IMR-90 (cell line): ENCODE measurements at regions not wholly inside any gene's neighbourhood (a gene's known extent, or its start where the extent isn't known, plus 50 kb on each side); places are given as distances from the start of the nearest gene placed in this dataset.

Experiments used
- ATAC-seq: fragments of 200-7000 bp; cut with Tn5 transposase; 2 replicates; pipeline ENCODE4 v1.9.1; 2020; ENCODE audit warnings: low read depth, mild to moderate bottlenecking, moderate library complexity
- BruUV-seq: library from RNA; stranded (reverse); fragments of 400-500 nt; replicated peaks from 2 replicates; lab custom pipeline; 2021; lab: Mats Ljungman, UMichigan
- CTCF ChIA-PET: fragments of 300-600 bp; formaldehyde crosslinking; extraction: SDS; loops from one replicate; lab custom pipeline; 2021; ENCODE audit warnings: antibody characterized with exemption; lab: Yijun Ruan, JAX
- POLR2A ChIA-PET: fragments of 300-600 bp; sonication (Branson Sonifier 250); formaldehyde crosslinking; loops from one replicate; lab custom pipeline; 2022; ENCODE audit warnings: antibody characterized with exemption; ENCODE audit not compliant: unreplicated experiment; lab: Charles Lee
- DNase-seq: peaks from one replicate; pipeline ENCODE4 v3.0.0; 2013
- H2AFZ ChIP-seq: replicated peaks from 2 replicates; pipeline ENCODE3; 2013; ENCODE audit warnings: low read length, mild to moderate bottlenecking; ENCODE audit not compliant: poor library complexity
- H2AK5ac ChIP-seq: 2 replicates; pipeline ENCODE4 v1.6.1; 2013; ENCODE audit warnings: low read depth, low read length, inconsistent platforms
- H2AK9ac ChIP-seq: replicated peaks from 2 replicates; pipeline ENCODE3; 2013; ENCODE audit warnings: mild to moderate bottlenecking, low read depth, low read length, moderate library complexity; ENCODE audit not compliant: poor library complexity
- H2BK120ac ChIP-seq: 2 replicates; pipeline ENCODE4 v1.6.1; 2013; ENCODE audit warnings: low read depth, low read length, inconsistent platforms
- H2BK15ac ChIP-seq: 3 replicates; pipeline ENCODE4 v1.6.1; 2013; ENCODE audit warnings: low read depth, low read length, inconsistent platforms
- H2BK20ac ChIP-seq: 2 replicates; pipeline ENCODE4 v1.6.1; 2013; ENCODE audit warnings: low read depth, mild to moderate bottlenecking, inconsistent platforms, low read length, moderate library complexity
- H2BK5ac ChIP-seq: 2 replicates; pipeline ENCODE4 v1.6.1; 2013; ENCODE audit warnings: mild to moderate bottlenecking, low read depth, low read length, inconsistent platforms; ENCODE audit not compliant: poor library complexity, severe bottlenecking
- H3K14ac ChIP-seq: replicated peaks from 2 replicates; pipeline ENCODE4 v1.6.1; 2013; ENCODE audit warnings: low read depth, low read length, inconsistent platforms
- H3K18ac ChIP-seq: 2 replicates; pipeline ENCODE4 v1.6.1; 2013; ENCODE audit warnings: low read depth, low read length, control low read depth
- H3K23ac ChIP-seq: 2 replicates; pipeline ENCODE4 v1.6.1; 2013; ENCODE audit warnings: low read depth, low read length, inconsistent platforms
- H3K27ac ChIP-seq: 2 replicates; pipeline ENCODE4 v1.5.1; 2013; ENCODE audit warnings: mild to moderate bottlenecking, control low read depth, low read length; ENCODE audit not compliant: insufficient read depth
- H3K27me3 ChIP-seq: 2 replicates; pipeline ENCODE4 v1.6.1; 2013; ENCODE audit warnings: low read length; ENCODE audit not compliant: control insufficient read depth, insufficient read depth
- H3K36me3 ChIP-seq: 2 replicates; pipeline ENCODE4 v1.6.1; 2013; ENCODE audit warnings: low read length, mixed read lengths; ENCODE audit not compliant: control insufficient read depth, insufficient read depth
- H3K4ac ChIP-seq: 2 replicates; pipeline ENCODE4 v1.6.1; 2013; ENCODE audit warnings: low read depth, low read length, inconsistent platforms
- H3K4me1 ChIP-seq: 2 replicates; pipeline ENCODE4 v1.6.1; 2013; ENCODE audit warnings: low read length, mixed read lengths; ENCODE audit not compliant: control insufficient read depth, insufficient read depth
- H3K4me2 ChIP-seq: 2 replicates; pipeline ENCODE4 v1.6.1; 2013; ENCODE audit warnings: low read depth, mild to moderate bottlenecking, control low read depth, low read length, moderate library complexity
- H3K4me3 ChIP-seq: 2 replicates; pipeline ENCODE4 v1.5.1; 2013; ENCODE audit warnings: low read depth, mild to moderate bottlenecking, control low read depth, low read length, moderate library complexity; ENCODE audit not compliant: insufficient read depth
- H3K56ac ChIP-seq: 2 replicates; pipeline ENCODE4 v1.6.1; 2013; ENCODE audit warnings: low read length, inconsistent platforms; ENCODE audit not compliant: insufficient read depth; ENCODE audit errors: extremely low read depth
- H3K79me1 ChIP-seq, 2 experiments: 2 replicates each; pipeline ENCODE4 v1.6.1; 2013; ENCODE audit warnings: low read length in 2 of 2, inconsistent platforms in 1 of 2, low read depth in 1 of 2
- H3K9ac ChIP-seq: 2 replicates; pipeline ENCODE4 v1.6.1; 2013; ENCODE audit warnings: low read depth, low read length, control low read depth
- H3K9me1 ChIP-seq: 2 replicates; pipeline ENCODE4 v1.6.1; 2013; ENCODE audit warnings: low read length, inconsistent platforms; ENCODE audit not compliant: insufficient read depth
- H3K9me3 ChIP-seq: 2 replicates; pipeline ENCODE4 v1.6.1; 2013; ENCODE audit warnings: low read length; ENCODE audit not compliant: control insufficient read depth, insufficient read depth
- H4K20me1 ChIP-seq: 2 replicates; pipeline ENCODE4 v1.6.1; 2013; ENCODE audit warnings: low read length, inconsistent platforms; ENCODE audit not compliant: insufficient read depth
- H4K5ac ChIP-seq: 2 replicates; pipeline ENCODE4 v1.6.1; 2013; ENCODE audit warnings: mild to moderate bottlenecking, low read depth, low read length, control low read depth
- H4K8ac ChIP-seq, 2 experiments: 2 replicates each; pipeline ENCODE4 v1.6.1; 2013; ENCODE audit warnings: low read depth in 2 of 2, low read length in 2 of 2, control low read depth in 1 of 2, inconsistent platforms in 1 of 2
- H4K91ac ChIP-seq: 2 replicates; pipeline ENCODE4 v1.6.1; 2013; ENCODE audit warnings: low read depth, low read length, inconsistent platforms; ENCODE audit not compliant: insufficient read depth
- MXI1 ChIP-seq: IDR thresholded peaks from 2 replicates; pipeline ENCODE4 v1.6.1; 2012; ENCODE audit warnings: low read depth, mild to moderate bottlenecking, low read length, moderate library complexity, borderline replicate concordance
- USF2 ChIP-seq: fragments of 150-350 bp; IDR thresholded peaks from 2 replicates; pipeline ENCODE4 v1.6.1; 2017; ENCODE audit warnings: mild to moderate bottlenecking, antibody characterized with exemption, low read length, low read depth
- WGBS, 2 experiments: methylation state at CpG; one replicate each; pipeline versions ENCODE4 v1.1.5 to v1.1.7; 2013; ENCODE audit warnings: missing lambda C conversion rate in 2 of 2; ENCODE audit not compliant: insufficient read length in 1 of 2; ENCODE audit errors: extremely low coverage in 2 of 2; 5-methylcytosine and 5-hydroxymethylcytosine counted together
- dilution Hi-C: fragments of 300-500 bp; cut with HindIII; formaldehyde crosslinking; loops from one replicate; pipeline ENCODE4 v1.14.3; 2018; ENCODE audit warnings: low sequenced_read_pairs; ENCODE audit not compliant: unreplicated experiment
- in situ Hi-C: fragments of 300-500 bp; cut with MboI; formaldehyde crosslinking; loops from 3 replicates; pipeline ENCODE4 v1.14.3; 2019; ENCODE audit warnings: low sequenced_read_pairs, inconsistent platforms, mixed read lengths
- intact Hi-C: fragments of 100-400 bp; cut with micrococcal nuclease; formaldehyde crosslinking; loops from 2 replicates; pipeline ENCODE4 v1.10.0; 2022

DNA sequence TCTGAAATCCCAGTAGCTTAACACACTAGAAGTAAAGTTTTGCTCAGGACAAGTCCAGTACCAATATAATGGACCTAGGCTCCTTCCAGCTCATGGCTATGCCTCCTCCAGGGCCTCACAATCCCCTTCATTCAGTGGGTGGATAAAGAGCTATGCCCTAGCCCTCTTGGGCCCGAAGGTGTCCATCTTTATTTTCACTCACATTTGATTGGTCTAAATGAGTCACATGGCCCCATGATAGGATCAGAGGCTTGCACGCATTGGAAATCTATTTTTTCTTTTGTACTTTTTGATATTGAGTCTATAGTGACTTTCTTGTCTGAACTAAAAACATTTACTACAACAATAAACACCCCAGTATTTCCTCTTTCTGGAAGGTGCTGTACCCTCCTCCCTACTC is 202.6 kb upstream of the CTBP2 start:
- Histone ChIP-seq H3K9me3 (no peaks in the 10 kb centered on the region), H3K56ac (no peak overlapping the region), H2BK20ac (no peak overlapping the region), H4K20me1 (no peaks in the 10 kb centered on the region), H3K18ac (no peak overlapping the region), H3K9me1 (no peaks in the 10 kb centered on the region), H3K4me3 (no peak overlapping the region), H4K8ac (no peak overlapping the region), H4K5ac (no peak overlapping the region), H2BK15ac (no peak overlapping the region), H3K4me2 (no peak overlapping the region), H3K9ac (no peak overlapping the region), H2AK5ac (no peak overlapping the region), H2AK9ac (no peak overlapping the region), H3K79me1 (no peaks in the 10 kb centered on the region), H3K27me3 (peaks cover 3% of the 10 kb centered on the region; the same call in 1 of the 2 replicates), H3K4ac (no peak overlapping the region), H3K23ac (no peak overlapping the region), H2BK120ac (no peak overlapping the region), H3K14ac (no peak overlapping the region), H2BK5ac (no peak overlapping the region), H3K4me1 (no peaks in the 10 kb centered on the region), H3K27ac (no peak overlapping the region), H3K36me3 (no peaks in the 10 kb centered on the region), H4K91ac (no peak overlapping the region), H2AFZ (no peak overlapping the region)
- BruUV-seq = no TSS peak
- dilution Hi-C loops (no loop called here), intact Hi-C loops (no loop called here), in situ Hi-C loops (no loop called here)
- no peak for DNase-seq
- no peak for ATAC-seq
- CTCF ChIA-PET = no interaction called here
- POLR2A ChIA-PET = no interaction called here
- TF ChIP-seq USF2 (no peak), MXI1 (no peak)
- WGBS, 2 experiments = no CpG with 5 or more reads among the region's 2 CpGs
